ENCODE measurements at regions not wholly inside any gene's neighbourhood (a gene's known extent, or its start where the extent isn't known, plus 50 kb on each side); places are given as distances from the start of the nearest gene placed in this dataset.
"Not testable (repeated sequence)": the region's sequence is repeated elsewhere in the genome, so short reads cannot be mapped to it uniquely, and the experiment has no call there.

GRCh38 chr12:4191149-4191548 lies 82.4 kb upstream of the CCND2 start:
- DNase-seq, result no peak

- DNase-seq, result no peak
Measured at GRCh38 chr12:4190366-4191063, 83.0 kb upstream of the CCND2 start.

DNA sequence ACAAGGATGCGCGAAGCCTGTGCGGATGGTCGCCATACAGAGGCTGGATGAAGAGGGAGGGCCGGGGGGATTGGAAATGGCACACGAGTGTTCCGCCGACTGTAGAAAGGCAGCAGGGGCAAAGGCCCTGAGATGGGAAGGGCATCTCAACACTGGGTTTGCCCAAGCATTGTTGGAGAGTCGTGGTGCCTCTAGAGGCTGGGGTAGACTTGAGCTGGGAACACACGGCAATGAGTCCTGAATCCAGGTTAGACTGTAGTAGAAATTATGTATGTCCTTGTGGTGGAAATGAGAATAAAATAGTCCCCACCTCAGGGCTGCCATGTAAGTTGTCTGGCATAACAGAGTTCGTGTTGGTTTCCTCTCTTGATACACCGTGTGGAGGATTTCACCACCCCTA lies 83.8 kb upstream of the CCND2 start:
- no peak for DNase-seq

GRCh38 chr12:4187916-4188315 lies 85.6 kb upstream of the CCND2 start:
- DNase-seq, result no peak

DNA sequence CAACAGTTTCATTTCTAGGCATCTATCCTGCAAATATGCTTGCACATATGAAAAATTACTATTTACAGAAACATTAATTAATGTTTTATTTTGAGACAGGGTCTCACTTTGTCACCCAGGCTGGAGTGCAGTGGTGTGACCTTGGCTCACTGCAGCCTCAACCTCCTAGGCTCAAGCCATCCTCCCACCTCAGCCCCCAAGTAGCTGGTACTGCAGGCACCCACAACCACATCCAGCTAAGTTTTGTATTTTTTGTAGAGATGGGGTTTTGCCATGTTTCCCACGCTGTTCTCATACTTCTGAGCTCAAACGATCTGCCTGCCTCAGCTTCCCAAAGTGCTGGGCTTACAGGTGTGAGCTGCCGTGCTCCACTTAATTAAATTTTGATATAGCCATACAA lies 86.2 kb upstream of the CCND2 start:
- not testable (repeated sequence) for DNase-seq

DNA sequence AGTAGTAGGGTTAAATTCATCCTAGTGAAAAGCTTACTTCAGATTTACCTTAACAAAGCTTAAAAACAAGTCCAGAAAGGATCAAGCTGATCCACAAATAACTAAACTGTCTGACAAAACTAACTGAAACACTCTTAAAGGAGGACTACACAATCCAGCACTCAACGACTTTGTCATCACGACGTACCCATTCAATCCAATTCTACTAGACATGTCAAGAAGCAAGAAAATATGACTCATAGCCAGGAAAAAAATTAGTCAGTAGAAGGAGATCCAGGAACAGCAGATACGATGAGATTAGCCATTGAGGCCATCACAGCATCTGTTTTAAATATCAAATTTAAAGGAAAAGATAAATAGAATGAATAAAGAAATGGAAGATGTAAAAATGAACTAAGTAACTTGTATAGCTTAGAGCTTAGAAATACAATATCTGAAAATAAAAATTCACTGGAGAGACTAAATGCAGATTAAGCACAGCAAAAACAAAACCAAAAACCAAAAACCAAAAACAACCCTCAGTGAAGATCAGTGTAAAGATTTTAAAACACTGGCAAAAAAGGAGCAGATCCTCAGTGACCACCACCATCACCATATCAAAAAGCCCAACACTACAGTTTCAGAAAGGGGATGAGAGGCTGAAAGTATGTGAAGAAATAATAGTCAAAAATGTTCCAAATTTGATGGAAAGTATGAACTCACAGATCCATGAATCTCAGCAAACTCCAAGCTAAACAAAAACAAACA lies 95.0 kb upstream of the CCND2 start:
- no peak for DNase-seq

GRCh38 chr12:4177262-4177661 lies 96.3 kb upstream of the CCND2 start:
- DNase-seq, result no peak

DNA sequence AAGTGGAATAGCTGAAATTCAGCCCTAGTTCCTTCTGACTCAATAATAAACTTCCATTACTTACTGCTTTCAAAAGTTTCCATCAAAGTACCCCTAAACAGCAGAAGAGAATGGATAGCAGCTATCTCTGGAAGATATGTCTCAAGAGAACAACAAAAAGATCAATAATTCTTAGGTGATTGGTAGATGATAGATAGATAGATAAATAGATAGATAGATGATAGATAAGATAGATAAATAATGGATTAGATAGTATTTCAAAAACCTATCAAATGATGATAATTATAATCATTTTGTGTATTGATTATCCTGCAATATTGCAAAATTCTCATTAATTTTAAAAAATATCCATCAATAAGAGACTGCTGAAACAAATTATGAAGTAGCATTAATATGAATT lies 97.4 kb upstream of the CCND2 start:
- DNase-seq, result no peak

- no peak for DNase-seq
Measured at GRCh38 chr12:4174417-4174816, 99.1 kb upstream of the CCND2 start.

DNA sequence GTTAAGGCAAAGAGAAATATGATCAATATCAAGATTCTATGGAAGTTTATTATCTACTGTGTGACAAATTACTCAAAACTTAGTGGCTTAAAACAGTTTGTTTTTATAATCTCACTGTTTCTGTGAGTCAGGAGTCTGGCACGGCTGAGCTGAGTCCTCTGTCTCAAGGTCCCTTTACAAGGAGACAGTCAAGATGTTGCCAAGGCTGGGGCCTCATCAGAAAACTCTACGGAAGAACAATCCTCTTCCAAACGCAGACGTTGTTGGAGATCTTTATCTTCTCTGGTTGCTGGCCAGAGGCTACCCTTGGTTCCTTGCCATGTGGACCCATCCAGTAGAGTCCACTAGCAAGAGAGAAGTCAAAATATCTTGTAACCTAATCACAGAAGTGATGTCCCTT lies 100.6 kb upstream of the CCND2 start:
- DNase-seq, result no peak

DNA sequence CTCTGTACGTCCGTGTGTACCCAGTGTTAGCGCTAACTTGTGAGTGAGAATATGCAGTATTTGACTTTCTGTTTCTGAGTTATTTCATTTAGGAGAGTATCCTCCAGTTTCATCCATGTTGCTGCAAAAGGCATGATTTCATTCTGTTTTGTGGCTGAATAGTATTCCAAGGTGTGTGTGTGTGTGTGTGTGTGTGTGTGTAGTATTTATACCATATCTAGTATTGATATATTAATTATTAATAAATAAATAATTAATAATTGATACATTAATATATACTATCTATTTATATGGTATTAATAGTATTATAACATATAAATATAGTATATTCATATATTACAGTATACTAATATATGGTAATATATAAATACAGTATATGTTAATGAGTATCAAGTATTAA lies 101.8 kb upstream of the CCND2 start:
- DNase-seq, result no peak

DNA sequence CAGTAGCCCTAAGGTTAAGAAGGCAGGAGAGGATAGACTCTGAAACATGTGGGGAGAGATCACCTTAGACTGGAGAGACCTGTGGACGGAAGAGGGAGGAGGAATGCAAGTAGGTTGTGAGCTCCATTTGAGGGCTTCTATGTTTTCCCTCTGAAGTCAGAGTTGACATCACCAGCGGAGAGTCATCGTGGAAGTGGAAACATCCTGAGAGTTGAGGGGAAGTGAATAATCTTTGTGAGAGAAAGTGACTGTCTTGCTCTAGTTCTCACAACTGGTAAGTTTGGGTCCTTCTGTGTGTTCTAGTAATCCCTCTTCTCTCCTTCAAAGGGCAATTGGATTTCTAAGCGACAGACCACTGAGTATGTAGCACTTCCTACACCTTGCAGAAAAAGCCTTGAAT lies 103.6 kb upstream of the CCND2 start:
- DNase-seq, result no peak

GRCh38 chr12:4169531-4169930 lies 104.0 kb upstream of the CCND2 start:
- no peak for DNase-seq

- no peak for DNase-seq
Measured at GRCh38 chr12:4168036-4168435, 105.5 kb upstream of the CCND2 start.

- no peak for DNase-seq
Measured at GRCh38 chr12:4164559-4165558, 108.7 kb upstream of the CCND2 start.

- DNase-seq, result no peak
Measured at GRCh38 chr12:4164188-4164558, 109.4 kb upstream of the CCND2 start.

- DNase-seq, result no peak
Measured at GRCh38 chr12:4161718-4162117, 111.8 kb upstream of the CCND2 start.

GRCh38 chr12:4160314-4161040 lies 113.1 kb upstream of the CCND2 start:
- DNase-seq, result no peak

DNA sequence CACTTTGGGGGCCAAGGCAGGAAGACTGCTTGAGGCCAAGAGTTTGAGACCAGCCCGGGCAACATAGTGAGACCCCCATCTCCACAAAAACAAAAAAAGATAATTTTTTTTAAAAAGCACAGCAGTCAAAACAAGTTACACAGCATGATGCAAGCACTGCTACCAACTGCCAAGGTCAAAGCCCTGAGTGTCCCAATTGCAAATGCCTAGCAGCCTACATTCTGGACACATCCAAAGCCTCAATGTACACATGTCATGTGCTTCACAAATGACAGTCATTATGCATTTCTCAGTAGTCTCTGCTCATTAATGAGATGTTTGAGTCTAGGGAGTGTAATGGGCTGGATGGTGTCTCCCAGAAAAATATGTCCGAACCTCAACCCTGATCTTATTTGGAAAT lies 113.7 kb upstream of the CCND2 start:
- no peak for DNase-seq

DNA sequence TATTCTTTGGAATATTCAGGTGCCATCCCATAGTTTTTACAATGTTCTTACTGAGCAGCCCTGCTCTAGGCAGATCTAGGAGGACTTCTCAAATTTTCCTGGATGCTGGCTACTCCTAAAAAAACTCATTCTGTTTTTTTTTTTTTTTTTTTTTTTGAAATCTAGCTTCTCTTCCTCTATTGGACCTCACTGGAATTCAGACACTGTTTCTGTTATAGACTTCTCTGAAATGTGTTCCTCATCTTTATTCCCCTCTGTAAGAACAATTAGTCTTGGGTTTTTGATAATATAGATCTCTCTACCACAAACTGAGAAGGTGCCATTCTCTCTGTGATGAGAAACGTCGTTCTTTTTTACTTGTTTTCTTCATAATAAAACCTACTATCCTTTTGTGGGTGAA lies 115.3 kb upstream of the CCND2 start:
- no peak for DNase-seq

GRCh38 chr12:4157122-4157521 lies 116.4 kb upstream of the CCND2 start:
- no peak for DNase-seq

DNA sequence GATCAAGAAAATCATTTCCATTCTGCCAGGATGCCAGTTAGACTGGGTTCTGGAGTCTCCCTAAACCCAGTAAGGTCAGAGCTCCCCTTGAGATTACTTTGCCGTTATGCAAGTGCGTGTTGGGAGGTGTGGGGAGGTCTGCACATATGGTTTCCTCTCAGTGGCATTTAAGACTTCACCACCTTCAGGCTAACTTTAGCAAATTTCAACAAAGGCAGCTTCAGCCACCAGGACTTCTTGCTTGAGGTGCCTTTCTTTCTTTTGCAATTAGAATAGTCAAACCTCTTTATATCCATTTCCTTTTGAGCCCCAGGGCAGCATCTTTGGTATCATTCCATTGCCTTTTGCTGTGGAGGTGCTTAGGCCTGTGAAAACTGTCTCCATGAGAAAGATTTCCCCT lies 117.2 kb upstream of the CCND2 start:
- DNase-seq, result no peak

DNA sequence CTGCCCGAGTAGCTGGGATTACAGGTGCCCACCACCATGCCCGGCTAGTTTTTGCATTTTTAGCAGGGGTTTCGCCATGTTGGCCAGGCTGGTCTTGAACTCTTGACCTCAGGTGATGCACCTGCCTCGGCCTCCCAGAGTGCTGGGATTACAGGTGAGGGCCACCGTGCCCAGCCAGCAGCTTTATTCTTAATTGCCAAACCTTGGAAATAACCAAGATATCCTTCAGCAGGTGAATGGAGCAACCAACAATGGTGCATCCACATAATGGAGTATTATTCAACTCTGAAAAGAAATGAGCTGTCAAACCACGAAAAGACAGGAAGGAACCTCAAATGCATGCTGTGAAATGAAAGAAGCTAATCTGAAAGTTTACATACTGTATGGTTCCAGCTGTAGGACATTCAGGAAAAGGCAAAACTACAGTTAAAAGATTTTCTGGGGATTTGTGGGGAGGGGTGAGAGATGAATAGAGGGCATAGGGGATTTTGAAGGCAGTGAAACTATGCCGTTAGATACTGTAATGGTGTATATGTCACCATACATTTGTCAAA lies 118.8 kb upstream of the CCND2 start:
- DNase-seq, result no peak
